ENCODE measurements at regions not wholly inside any gene's neighbourhood (a gene's known extent, or its start where the extent isn't known, plus 50 kb on each side); places are given as distances from the start of the nearest gene placed in this dataset.

GRCh38 chr9:26758655-26759054 lies 133.9 kb downstream of the CAAP1 start:
- TF ChIP-seq SIN3A (IDR thresholded peaks at IDR 0.05; ENCODE audit: borderline replicate concordance, insufficient read depth, low read length) = no peak
- no peak for TF ChIP-seq TAF1 (IDR thresholded peaks at IDR 0.05; ENCODE audit: borderline replicate concordance, insufficient read depth, low read length)
- no peak for TF ChIP-seq POLR2AphosphoS5 (IDR thresholded peaks at IDR 0.05; ENCODE audit: low read depth, low read length)
- no peak for TF ChIP-seq REST (IDR thresholded peaks at IDR 0.05; ENCODE audit: insufficient read depth in 1 of 2, low read depth in 2 of 2, low read length in 2 of 2)
- no peak for TF ChIP-seq FOXP2 (optimal IDR thresholded peaks at IDR 0.05; ENCODE audit: borderline replicate concordance, extremely low read depth, extremely low read length, insufficient read depth)

All from PFSK-1 (cell line).